Esophagus squamous epithelium (tissue), 4 donors: ENCODE measurements at regions not wholly inside any gene's neighbourhood (a gene's known extent, or its start where the extent isn't known, plus 50 kb on each side); places are given as distances from the start of the nearest gene placed in this dataset.
"Not testable (repeated sequence)": the region's sequence is repeated elsewhere in the genome, so short reads cannot be mapped to it uniquely, and the experiment has no call there.

Experiments
- CTCF ChIP-seq, 6 experiments: fragments of 450-650 bp in 4 of 6; fragments of 200-600 bp in 2 of 6; sonication (generic) in 2 of 6; IDR thresholded peaks; one replicate each; pipeline ENCODE4 v1.5.1; 2016 to 2019; ENCODE audit warnings: antibody characterized with exemption in 6 of 6, mild to moderate bottlenecking in 4 of 6, moderate library complexity in 4 of 6
- POLR2A ChIP-seq, 4 donors: fragments of 450-650 bp; IDR thresholded peaks; one replicate each; pipeline ENCODE4 v1.6.1; 2017; ENCODE audit warnings: antibody characterized with exemption in 4 of 4, mild to moderate bottlenecking in 4 of 4, moderate library complexity in 3 of 4

GRCh38 chr2:87602728-87603127 is 145.2 kb upstream of the PLGLB2 start:
- not testable (repeated sequence) for TF ChIP-seq CTCF, POLR2A (IDR thresholded peaks at IDR 0.05)
